AG09319 (cell line): ENCODE measurements at regions not wholly inside any gene's neighbourhood (a gene's known extent, or its start where the extent isn't known, plus 50 kb on each side); places are given as distances from the start of the nearest gene placed in this dataset.

Experiments
- DNase-seq: peaks from one replicate; pipeline ENCODE4 v3.0.0-alpha.2; 2010; ENCODE audit warnings: low read depth; ENCODE audit errors: extremely low read depth
- CTCF ChIP-seq: IDR thresholded peaks from 2 replicates; pipeline ENCODE4 v1.5.1; 2011; ENCODE audit warnings: low read depth, mild to moderate bottlenecking, inconsistent platforms, low read length, moderate library complexity

- no peak for TF ChIP-seq CTCF
- no peak for DNase-seq
Measured at GRCh38 chr16:86700046-86700945, 121.9 kb downstream of the FOXL1 start.

- TF ChIP-seq CTCF = no peak
- no peak for DNase-seq
Measured at GRCh38 chr16:86701286-86701975, 123.1 kb downstream of the FOXL1 start.

GRCh38 chr16:86702824-86703588 lies 124.7 kb downstream of the FOXL1 start:
- DNase-seq = no peak
- TF ChIP-seq CTCF = no peak

- no peak for TF ChIP-seq CTCF
- no peak for DNase-seq
Measured at GRCh38 chr16:86704516-86704915, 126.2 kb downstream of the FOXL1 start.

GRCh38 chr16:86706726-86707125 lies 128.4 kb downstream of the FOXL1 start:
- no peak for DNase-seq
- no peak for TF ChIP-seq CTCF

GRCh38 chr16:86707171-86707570 lies 128.8 kb downstream of the FOXL1 start:
- DNase-seq = no peak
- no peak for TF ChIP-seq CTCF
